Lower leg skin (tissue), 3 donors: ENCODE measurements at regions not wholly inside any gene's neighbourhood (a gene's known extent, or its start where the extent isn't known, plus 50 kb on each side); places are given as distances from the start of the nearest gene placed in this dataset.

Experiments used
- CTCF ChIP-seq, 3 donors: fragments of 450-650 bp; IDR thresholded peaks; one replicate each; pipeline ENCODE4 v1.5.1; 2016; ENCODE audit warnings: antibody characterized with exemption in 3 of 3, mild to moderate bottlenecking in 3 of 3, moderate library complexity in 2 of 3
- POLR2A ChIP-seq, 2 donors: fragments of 450-650 bp; IDR thresholded peaks; one replicate each; pipeline ENCODE4 v1.6.1; 2016 to 2017; ENCODE audit warnings: antibody characterized with exemption in 2 of 2, mild to moderate bottlenecking in 1 of 2, moderate library complexity in 1 of 2

- TF ChIP-seq POLR2A (IDR thresholded peaks at IDR 0.05): no peak
- TF ChIP-seq CTCF (IDR thresholded peaks at IDR 0.05): no peak
Observed at GRCh38 chr7:152984421-152984820, 224.9 kb downstream of the ACTR3B start.
